GM12892 (cell line): ENCODE measurements at regions not wholly inside any gene's neighbourhood (a gene's known extent, or its start where the extent isn't known, plus 50 kb on each side); places are given as distances from the start of the nearest gene placed in this dataset.

ENCODE experiments used
- POLR2A ChIP-seq: IDR thresholded peaks from 2 replicates; pipeline ENCODE4 v1.6.1; 2011; ENCODE audit warnings: low read depth, low read length, control low read depth
- POLR2AphosphoS5 ChIP-seq: IDR thresholded peaks from 2 replicates; pipeline ENCODE4 v1.6.1; 2011; ENCODE audit warnings: low read depth, low read length, control low read depth

- TF ChIP-seq POLR2A, result no peak
- TF ChIP-seq POLR2AphosphoS5, result no peak
These were observed 59.4 kb upstream of the GRPR start for GRCh38 chrX:16063921-16064320.
